NCI-H524 treated with DMSO at 0.1 percent for 48 hours (cell line): ENCODE measurements at regions not wholly inside any gene's neighbourhood (a gene's known extent, or its start where the extent isn't known, plus 50 kb on each side); places are given as distances from the start of the nearest gene placed in this dataset.
A peak's percentile ranks its signal among the peaks of the same experiment; 100 is the strongest.

Experiments used
- DNase-seq: peaks from one replicate; lab custom pipeline; 2025; lab: John Stamatoyannopoulos, UW

GRCh38 chr12:65630555-65630954 is 193.7 kb upstream of the HMGA2 start:
- DNase-seq: no peak

DNA sequence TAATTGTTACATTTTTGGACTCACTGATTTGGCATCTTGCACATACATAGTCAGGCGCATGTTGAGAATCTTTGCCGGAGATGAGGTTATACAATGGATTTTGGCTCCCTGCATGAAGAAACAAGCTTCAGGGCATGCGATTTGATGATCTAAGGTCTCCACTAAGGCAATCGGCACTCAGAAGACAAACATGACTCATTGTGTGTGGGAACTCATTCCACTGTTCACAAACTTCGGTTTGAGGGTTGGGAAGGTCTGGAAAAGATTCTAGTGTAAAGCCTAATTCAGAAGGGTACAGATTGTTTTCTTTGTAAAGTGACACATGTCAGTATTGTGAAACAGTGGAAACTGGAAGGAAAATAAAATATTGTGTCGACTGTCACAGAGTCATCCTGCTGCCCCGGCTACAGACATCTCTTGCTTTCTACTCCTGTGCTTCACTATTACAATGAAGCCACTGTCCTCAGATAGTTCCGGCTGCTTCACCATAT is 192.6 kb upstream of the HMGA2 start:
- DNase-seq: no peak

DNA sequence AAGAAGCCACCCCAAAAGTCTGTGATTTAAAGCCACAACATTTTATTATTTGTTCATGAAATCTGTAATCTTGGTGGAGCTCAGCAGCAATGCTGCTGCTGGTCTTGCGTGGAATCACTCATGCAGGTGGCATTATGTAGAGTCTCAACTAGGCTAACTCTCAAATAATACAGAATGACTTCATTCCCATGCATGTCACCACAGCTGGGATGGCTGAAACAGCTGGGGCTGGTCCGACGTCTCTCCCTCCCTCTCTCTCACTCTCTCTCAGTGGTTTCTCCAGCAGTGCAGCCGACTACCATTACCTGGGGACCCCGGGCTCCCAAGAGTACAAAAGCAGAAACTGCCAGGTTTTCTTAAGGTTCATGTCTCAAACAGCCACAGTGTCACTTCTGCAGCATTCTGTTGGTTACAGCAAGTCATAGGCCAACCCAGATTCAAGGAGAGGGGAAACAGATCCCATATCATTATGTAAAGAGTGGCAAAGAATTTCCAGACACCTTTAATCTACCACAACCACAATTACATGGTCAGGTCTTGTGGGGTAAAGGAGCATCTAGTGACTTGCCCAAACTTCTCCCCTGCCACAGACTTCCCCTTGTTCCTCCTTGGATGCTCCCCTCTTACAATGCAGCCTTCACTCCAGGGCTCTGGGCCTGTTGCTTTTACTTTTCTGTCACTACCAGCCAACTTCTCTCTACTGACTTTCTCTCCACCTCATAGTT is 192.0 kb upstream of the HMGA2 start:
- no peak for DNase-seq

- peak; percentile 3 for DNase-seq
Observed at GRCh38 chr12:65634061-65634460, 190.2 kb upstream of the HMGA2 start.

DNA sequence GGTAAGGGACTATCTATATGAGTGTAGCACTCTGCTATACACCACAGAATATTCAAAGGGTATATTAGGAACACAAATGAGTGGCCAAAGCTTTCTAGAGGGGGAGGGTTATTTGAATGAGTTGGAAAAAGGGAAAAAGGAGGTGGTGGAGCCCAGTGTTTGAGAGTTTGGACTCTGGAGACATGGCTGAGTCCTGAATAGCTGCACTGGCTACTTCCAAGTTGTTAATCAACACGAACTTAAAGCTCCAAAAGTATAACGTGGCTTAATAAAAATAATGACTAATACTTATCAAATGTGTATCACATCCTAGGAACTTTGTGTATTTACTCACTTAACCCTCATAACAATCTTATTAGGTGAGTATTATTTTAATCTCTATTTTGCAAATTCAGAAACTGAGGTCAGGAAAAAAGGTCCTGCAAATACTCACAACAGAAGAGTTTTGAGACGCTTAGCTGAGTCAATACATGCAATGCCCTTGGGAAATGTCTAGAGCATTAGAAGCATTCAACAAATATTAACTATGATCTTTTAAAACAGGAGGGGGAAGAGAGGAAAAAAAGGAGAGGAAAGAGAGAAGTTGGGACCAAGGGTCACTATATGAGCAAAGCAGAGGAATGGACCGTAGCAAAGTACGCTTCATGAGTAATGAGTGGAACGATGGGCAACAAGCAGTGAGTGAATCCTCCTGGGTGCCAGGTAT is 189.5 kb upstream of the HMGA2 start:
- DNase-seq: no peak

- no peak for DNase-seq
Observed at GRCh38 chr12:65636436-65636835, 187.8 kb upstream of the HMGA2 start.

DNA sequence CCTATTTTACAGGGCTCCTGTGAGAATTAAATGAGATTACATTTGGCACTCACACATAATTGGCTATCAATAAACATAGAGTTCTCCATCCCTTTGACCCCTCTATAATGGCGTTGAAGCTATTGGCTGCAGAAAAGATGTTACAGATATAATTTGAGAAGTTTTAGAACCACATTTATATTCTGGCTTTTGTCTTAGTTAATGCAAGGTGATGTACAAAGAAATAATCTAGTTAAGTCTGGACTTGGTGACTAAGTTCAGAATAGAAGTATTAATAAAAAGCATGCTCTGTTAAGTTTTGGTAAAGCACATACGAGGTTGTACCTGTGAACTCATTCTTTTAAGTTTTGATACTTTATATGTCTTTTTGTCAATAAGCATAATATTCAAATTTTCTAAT is 187.1 kb upstream of the HMGA2 start:
- DNase-seq: no peak

DNA sequence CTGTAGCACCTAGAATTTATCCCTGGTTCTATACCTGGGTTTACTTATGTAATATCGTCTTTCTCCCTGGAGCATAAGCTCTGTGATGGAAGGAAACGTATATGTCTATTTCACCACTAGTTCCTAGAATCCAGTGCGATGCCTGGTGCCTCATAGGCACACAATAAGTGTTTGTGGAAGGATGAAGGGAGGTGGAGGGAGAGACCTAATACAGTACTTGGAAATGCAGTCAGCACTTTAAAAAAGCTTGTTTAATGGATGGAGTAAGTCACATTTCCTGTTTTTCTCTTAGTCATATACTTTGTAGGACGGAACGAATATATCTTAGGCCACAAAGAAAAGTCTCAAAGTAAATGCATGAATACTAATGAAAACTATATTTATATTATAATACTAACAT is 186.5 kb upstream of the HMGA2 start:
- DNase-seq: no peak

DNA sequence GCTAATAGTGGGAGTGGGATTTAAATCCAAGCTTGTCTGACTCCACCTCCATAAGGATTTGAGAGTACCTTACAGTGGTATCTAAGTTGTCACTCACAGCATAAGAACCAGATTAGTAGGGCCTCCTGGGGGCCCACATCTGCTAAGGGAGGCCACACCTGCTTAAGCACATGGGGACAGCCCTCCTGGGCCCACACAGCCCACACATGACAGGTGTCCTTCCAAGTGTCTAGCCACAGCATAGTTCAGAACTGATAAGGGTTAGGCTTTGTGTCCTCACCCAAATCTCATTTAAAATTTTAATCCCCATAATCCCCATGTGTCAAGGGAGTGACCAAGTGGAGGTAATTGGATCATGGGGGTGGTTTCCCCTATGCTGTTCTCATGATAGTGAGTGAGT is 186.0 kb upstream of the HMGA2 start:
- peak; percentile 92 for DNase-seq

DNA sequence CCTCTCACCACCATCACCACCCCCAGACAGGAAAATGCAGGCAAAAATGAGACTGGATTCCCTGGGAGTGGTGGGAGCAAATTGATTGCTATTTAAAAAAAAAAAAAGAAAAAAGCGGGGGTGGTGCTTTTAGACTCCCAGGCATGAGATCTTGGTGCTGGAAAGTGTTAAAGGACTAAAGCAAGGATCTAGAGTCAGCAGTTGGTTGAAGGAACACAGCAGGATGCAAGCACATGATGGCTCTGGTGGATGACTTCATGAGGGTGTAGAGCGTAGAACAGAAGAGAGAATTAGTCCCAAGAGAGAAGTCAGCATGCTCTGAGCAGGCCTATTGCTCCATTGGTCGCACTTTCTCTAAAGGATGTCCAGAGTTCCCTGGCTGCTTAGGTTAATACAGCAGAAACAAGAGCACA is 183.8 kb upstream of the HMGA2 start:
- no peak for DNase-seq

DNA sequence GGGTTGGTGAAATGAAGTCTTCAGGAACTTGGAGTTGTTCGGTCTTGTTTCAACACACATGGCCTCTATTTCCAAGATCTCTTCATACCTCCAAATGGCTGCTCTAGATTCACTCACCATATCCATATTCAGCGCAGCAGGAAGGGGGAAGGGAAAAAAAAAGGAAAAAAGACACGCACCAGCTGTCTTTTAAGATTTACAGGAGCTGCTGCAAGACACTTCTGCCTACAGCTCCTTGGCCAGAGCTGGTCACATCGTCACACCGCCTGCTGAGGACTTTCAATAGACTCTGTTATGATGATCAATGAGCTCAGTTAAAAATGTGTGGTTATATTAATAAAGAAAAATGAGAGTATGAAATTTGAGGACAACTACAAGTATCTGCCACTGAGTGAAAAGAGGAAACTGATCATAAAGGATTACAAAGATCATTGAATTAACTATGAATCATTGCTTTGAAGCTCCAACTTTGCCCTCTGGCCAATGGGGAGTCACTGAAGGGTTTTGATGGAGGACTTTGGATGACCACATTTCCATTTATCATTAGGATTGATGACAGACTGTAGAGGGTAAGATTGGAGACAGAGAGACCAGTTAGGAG is 182.1 kb upstream of the HMGA2 start:
- DNase-seq: no peak

DNA sequence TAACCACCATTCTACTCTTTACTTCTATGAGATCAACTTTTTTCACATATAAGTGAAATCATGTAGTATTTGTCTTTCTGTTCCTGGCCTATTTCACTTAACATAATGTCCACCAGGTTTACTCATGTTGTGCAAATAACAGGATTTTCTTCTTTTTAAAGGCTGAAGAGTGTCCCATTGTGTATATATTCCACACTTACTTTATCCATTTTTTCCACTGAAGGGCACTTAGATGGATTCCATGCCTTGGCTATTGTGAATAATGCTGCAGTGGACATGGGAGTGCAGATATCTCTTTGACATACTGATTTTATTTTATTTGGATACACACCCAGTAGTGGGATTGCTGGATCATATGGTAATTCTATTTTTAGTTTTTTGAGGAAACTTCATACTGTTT is 181.1 kb upstream of the HMGA2 start:
- no peak for DNase-seq

DNA sequence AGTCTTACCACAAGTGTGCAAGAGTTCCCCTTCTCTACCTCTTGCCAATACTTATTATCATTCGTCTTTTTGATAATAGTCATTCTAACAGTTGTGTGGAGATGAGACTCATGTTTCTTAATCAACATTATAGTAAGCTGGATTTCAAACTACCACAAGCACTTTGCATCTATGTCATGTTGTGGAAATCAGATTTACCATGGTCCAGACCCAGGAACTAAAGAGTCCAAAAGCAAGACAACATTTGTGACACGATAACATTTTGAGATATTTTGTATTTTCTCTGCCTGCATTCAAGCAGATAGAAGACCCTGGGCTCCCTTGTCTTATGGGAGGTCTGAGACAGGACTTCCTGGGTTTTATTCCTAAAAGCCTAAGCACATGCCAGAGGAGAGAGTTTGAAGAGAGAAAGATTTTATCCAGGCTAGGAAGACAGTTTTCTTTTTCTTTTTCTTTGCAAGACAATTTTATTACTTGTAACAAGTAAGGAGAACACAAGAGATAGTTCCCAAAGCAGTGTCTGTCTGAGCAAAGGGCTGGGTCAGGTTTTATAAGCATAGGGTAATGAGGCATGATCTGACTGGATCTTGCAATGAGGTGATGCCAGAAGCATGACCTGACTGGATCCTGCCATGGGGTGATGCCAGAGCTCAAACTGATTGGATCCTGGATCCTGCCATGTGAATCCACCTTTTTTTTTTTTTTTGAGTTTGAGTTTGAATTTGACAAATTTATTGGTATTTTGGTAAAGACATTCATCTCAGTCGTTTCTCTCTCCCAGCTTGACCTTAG is 180.5 kb upstream of the HMGA2 start:
- no peak for DNase-seq

- DNase-seq: no peak
Observed at GRCh38 chr12:65646127-65646643, 178.1 kb upstream of the HMGA2 start.

- DNase-seq: no peak
Observed at GRCh38 chr12:65647074-65647473, 177.2 kb upstream of the HMGA2 start.

DNA sequence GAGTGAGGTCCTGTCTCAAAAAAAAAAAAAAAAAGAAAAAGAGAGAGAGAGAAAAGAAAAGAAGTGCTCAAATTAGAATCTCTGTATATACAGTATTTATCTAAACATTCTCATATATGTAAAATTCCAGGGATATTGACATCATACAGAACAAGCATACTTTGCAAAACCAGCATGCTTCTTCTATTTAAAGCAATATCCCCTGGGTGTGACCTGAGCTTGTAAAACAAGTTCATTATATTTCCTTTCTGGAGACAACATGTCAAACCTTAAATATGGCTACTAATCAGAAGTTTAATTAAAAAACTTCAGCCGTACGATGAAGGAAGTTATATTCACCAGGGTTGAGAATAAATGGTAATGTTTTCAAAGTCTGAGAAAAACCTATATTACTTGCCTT is 175.8 kb upstream of the HMGA2 start:
- no peak for DNase-seq

DNA sequence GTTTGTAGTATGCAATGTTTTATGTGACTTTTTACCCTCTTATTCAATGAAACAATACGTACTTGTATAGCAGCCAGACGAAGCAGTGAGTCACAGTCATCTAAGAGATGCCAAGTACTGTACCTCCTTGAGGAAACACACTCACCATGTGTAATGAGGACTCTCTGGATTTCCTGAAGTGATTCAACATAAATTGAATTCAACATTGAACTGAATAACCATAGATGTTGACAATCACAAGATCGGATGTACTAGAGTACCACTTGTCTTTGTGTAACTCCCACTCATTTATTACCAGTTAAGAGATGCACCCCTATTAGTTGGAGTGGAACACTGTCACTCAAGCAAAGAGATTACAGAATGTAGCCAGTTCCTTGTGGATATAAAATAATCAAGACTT is 175.2 kb upstream of the HMGA2 start:
- DNase-seq: no peak

GRCh38 chr12:65651060-65651459 is 173.2 kb upstream of the HMGA2 start:
- DNase-seq: no peak

- DNase-seq: no peak
Observed at GRCh38 chr12:65653321-65653720, 171.0 kb upstream of the HMGA2 start.

DNA sequence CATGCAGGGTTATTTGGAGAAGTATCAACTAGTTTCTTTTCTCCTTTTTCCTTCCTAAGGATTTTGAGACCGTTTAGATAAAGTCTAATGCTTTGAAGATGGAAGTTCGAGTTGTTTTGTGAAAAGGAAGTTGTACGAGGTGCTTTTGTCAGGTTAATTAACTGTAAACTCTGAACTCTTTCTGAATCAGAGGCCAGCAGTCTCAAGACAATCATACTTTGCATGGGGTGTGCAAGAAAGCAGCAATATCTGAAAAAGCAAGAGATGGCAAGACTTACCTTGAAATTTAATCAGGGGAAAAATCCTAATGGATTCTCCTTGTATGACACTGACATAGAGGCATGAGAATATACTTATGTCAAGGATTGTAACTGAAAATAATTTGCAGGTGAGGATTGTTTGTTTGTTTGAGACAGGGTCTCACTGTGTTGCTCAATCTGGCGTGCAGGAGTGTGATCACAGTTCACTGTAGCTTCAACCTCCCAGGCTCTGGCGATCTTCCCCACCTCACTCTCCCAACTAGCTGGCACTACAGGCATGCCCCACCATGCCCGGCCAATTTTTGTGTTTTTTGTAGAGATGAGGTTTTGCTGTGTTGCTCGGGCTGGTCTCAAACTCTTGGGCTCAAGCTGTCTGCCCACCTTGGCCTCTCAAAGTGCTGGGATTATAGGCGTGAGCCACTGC is 170.2 kb upstream of the HMGA2 start:
- no peak for DNase-seq

- no peak for DNase-seq
Observed at GRCh38 chr12:65655074-65655493, 169.2 kb upstream of the HMGA2 start.
